ENCODE measurements at regions not wholly inside any gene's neighbourhood (a gene's known extent, or its start where the extent isn't known, plus 50 kb on each side); places are given as distances from the start of the nearest gene placed in this dataset.

DNA sequence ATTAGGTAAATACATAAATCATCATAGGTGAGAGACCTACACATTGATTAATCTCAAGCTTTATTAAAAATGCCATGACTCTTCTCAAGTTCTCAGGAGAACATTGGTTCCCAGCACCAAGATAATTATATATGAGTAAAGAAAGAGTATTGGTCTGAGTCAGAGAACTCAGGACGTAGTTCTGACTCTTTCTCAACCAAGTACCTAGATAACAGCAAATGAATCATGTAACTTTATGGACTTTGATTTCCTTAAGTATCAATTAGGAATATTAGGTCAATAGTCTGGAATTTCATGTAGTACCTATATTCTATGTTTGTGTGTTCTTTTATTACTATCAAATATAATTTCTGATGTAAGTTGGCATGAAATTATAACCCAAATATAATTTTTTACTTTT, 409.9 kb downstream of the GABRG1 start (continued):
- TF ChIP-seq, protein P1, sequence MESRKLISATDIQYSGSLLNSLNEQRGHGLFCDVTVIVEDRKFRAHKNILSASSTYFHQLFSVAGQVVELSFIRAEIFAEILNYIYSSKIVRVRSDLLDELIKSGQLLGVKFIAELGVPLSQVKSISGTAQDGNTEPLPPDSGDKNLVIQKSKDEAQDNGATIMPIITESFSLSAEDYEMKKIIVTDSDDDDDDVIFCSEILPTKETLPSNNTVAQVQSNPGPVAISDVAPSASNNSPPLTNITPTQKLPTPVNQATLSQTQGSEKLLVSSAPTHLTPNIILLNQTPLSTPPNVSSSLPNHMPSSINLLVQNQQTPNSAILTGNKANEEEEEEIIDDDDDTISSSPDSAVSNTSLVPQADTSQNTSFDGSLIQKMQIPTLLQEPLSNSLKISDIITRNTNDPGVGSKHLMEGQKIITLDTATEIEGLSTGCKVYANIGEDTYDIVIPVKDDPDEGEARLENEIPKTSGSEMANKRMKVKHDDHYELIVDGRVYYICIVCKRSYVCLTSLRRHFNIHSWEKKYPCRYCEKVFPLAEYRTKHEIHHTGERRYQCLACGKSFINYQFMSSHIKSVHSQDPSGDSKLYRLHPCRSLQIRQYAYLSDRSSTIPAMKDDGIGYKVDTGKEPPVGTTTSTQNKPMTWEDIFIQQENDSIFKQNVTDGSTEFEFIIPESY (IDR thresholded peaks at IDR 0.05): no peak
- no peak for TF ChIP-seq MTA2 (IDR thresholded peaks at IDR 0.05; ENCODE audit: low read depth)
- TF ChIP-seq, protein P2, sequence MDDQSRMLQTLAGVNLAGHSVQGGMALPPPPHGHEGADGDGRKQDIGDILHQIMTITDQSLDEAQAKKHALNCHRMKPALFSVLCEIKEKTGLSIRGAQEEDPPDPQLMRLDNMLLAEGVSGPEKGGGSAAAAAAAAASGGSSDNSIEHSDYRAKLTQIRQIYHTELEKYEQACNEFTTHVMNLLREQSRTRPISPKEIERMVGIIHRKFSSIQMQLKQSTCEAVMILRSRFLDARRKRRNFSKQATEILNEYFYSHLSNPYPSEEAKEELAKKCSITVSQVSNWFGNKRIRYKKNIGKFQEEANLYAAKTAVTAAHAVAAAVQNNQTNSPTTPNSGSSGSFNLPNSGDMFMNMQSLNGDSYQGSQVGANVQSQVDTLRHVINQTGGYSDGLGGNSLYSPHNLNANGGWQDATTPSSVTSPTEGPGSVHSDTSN (IDR thresholded peaks at IDR 0.05; ENCODE audit: insufficient replicate concordance, low read depth, low read length): no peak

DNA sequence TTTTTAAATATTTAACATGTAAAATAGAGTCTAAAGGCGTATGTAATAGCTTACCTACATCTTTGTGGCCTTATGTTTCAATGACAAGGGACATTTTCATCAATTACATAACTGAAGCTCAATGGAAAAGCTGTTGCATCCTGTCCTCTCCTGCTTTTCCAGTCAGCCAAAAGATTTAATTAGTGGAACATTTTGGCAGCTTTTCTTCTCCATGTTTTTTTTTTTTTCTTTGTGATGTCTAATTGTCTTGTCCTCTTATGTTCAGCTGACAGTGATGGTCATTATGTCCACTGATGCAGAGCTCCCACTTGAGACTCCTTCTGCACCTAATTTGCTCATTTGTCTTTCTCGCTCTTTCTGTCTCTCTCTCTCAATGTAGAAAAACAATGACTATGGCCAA, 422.2 kb downstream of the GABRG1 start:
- CTCF ChIA-PET: interaction anchor here (0.8 kb wide), 2 partner anchors 10 to 24 kb away, joined by 3 to 7 read pairs; no protein-coding TSS in a partner anchor
- no TSS peak for BruUV-seq (replicated peaks)

More for the DNA sequence above, 422.2 kb downstream of the GABRG1 start:
- no peak for TF ChIP-seq MEF2B (IDR thresholded peaks at IDR 0.05; ENCODE audit: partially characterized antibody, poor library complexity, severe bottlenecking)
- TF ChIP-seq TBL1XR1 (IDR thresholded peaks at IDR 0.05; ENCODE audit: low read depth, low read length): no peak
- no peak for TF ChIP-seq YY1 (IDR thresholded peaks at IDR 0.05; ENCODE audit: low read depth, low read length)
- no peak for TF ChIP-seq TCF7 (IDR thresholded peaks at IDR 0.05; ENCODE audit: borderline replicate concordance)
- no peak for TF ChIP-seq EED (IDR thresholded peaks at IDR 0.05; ENCODE audit: low read depth)
- TF ChIP-seq RFX5 (IDR thresholded peaks at IDR 0.05; ENCODE audit: low read depth, low read length): no peak
- TF ChIP-seq, protein P3, sequence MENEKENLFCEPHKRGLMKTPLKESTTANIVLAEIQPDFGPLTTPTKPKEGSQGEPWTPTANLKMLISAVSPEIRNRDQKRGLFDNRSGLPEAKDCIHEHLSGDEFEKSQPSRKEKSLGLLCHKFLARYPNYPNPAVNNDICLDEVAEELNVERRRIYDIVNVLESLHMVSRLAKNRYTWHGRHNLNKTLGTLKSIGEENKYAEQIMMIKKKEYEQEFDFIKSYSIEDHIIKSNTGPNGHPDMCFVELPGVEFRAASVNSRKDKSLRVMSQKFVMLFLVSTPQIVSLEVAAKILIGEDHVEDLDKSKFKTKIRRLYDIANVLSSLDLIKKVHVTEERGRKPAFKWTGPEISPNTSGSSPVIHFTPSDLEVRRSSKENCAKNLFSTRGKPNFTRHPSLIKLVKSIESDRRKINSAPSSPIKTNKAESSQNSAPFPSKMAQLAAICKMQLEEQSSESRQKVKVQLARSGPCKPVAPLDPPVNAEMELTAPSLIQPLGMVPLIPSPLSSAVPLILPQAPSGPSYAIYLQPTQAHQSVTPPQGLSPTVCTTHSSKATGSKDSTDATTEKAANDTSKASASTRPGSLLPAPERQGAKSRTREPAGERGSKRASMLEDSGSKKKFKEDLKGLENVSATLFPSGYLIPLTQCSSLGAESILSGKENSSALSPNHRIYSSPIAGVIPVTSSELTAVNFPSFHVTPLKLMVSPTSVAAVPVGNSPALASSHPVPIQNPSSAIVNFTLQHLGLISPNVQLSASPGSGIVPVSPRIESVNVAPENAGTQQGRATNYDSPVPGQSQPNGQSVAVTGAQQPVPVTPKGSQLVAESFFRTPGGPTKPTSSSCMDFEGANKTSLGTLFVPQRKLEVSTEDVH (IDR thresholded peaks at IDR 0.05; ENCODE audit: low read depth, partially characterized antibody): no peak
- in situ Hi-C loops (cut with MboI): no loop called here
- H3K79me2 ChIP-seq (ENCODE audit: control insufficient read depth, insufficient read depth, low read length): no peaks in the 10 kb centered on the region
- H3K36me3 ChIP-seq (ENCODE audit: control insufficient read depth in 2 of 2, insufficient read depth in 2 of 2, low read length in 1 of 2): no peaks in the 10 kb centered on the region
- no peak overlapping the region for H3K27ac ChIP-seq (ENCODE audit: control insufficient read depth, insufficient read depth)
- H3K4me3 ChIP-seq: no peak overlapping the region
- ChIA-PET RAD21 (ENCODE audit: unreplicated experiment) (no interaction called here), SMC1A (ENCODE audit: uncharacterized antibody, unreplicated experiment) (no interaction called here), POLR2A (interaction anchor here (0.7 kb wide), 1 partner anchor 16 kb away, joined by 3 read pairs; no protein-coding TSS in a partner anchor)
- H3K9ac ChIP-seq (ENCODE audit: control insufficient read depth, insufficient read depth, low read length): no peak overlapping the region
- intact Hi-C loops (cut with micrococcal nuclease; ENCODE audit: unreplicated experiment): no loop called here
- no peaks in the 10 kb centered on the region for H3K9me3 ChIP-seq (replicated peaks; ENCODE audit: control insufficient read depth, insufficient read depth, low read length)
- no peaks in the 10 kb centered on the region for H3K4me1 ChIP-seq (ENCODE audit: control insufficient read depth, insufficient read depth, low read length)
- no peaks in the 10 kb centered on the region for H3K27me3 ChIP-seq (replicated peaks in 1 of 2; ENCODE audit: control insufficient read depth in 2 of 2, insufficient read depth in 2 of 2, low read length in 1 of 2)
- no peak overlapping the region for H3K4me2 ChIP-seq (ENCODE audit: control insufficient read depth, insufficient read depth)
- 50% methylated on average over 2 of the region's 2 CpGs for WGBS (ENCODE audit: insufficient coverage, insufficient replicate concordance, low lambda C conversion rate, missing lambda C conversion rate)
- ATAC-seq: no peak
- no peak for DNase-seq (ENCODE audit: low read depth, low spot score)
- H4K20me1 ChIP-seq (ENCODE audit: control insufficient read depth, insufficient read depth): no peaks in the 10 kb centered on the region
- H2AFZ ChIP-seq (ENCODE audit: control insufficient read depth, low read depth, low read length): no peak overlapping the region
- no peak for FAIRE-seq

Data from GM12878 (cell line).